HG03175 (cell line): ENCODE measurements at regions not wholly inside any gene's neighbourhood (a gene's known extent, or its start where the extent isn't known, plus 50 kb on each side); places are given as distances from the start of the nearest gene placed in this dataset.
"Not testable (repeated sequence)": the region's sequence is repeated elsewhere in the genome, so short reads cannot be mapped to it uniquely, and the experiment has no call there.

Source experiments
- ATAC-seq: cut with Tn5 transposase; IDR thresholded peaks from one replicate; pipeline ENCODE4 v1.9.1; 2021; ENCODE audit warnings: mild to moderate bottlenecking, moderate library complexity; ENCODE audit not compliant: unreplicated experiment

DNA sequence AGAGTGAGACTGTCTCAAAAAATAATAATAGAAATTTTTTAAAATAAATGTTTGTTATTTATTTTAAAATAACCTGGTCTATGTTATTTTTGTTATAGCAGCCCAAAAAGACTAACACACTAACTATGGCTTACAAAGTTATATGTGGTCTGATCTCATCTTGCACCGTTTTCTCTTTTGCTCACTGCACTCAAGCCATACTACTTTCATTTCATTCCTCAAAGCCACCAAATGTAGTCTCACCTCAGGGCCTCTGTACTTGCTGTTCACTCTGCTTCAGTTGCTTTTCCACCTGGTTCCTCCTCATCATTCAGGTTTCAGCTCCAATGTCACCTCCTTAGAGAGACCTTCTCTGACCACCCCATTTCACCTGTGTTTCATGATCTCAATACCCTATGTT lies 55.2 kb upstream of the MDM1 start:
- no peak for ATAC-seq

DNA sequence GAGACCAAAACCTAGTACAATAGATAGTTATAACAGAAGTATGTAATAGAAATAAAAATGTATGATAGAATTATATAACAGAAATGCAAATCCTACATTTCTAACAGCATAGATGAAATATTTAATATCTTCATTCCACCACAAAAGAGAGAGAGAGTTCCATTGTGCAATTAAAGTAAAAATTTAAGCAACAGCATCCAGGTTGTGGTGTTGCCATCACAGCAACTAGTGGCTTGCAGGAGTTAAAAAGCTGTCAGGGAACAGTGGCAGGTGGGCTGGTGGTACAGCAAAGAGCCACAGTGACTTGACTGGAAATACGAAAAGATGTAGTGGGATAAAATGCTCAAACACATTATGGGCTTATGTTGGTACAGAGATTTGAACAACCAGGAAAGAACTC lies 57.1 kb upstream of the MDM1 start:
- no peak for ATAC-seq

DNA sequence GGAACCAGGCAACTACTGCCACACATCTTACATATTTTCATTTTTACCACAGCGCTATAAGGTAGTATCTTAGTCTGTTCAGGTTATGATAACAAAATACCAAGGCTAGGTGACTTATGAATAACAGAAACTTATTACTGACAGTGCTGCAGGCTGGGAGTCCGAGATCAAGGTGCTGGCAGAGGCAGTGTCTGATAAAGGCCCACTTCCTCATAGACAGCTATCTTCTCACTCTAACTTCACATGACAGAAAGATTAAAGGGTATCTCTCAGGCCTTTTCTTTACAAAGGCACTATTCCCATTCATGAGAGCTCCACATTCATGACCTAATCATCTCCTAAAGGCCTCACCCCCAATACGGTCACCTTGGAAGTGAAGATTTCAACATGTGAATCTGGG lies 59.8 kb upstream of the MDM1 start:
- ATAC-seq: no peak

DNA sequence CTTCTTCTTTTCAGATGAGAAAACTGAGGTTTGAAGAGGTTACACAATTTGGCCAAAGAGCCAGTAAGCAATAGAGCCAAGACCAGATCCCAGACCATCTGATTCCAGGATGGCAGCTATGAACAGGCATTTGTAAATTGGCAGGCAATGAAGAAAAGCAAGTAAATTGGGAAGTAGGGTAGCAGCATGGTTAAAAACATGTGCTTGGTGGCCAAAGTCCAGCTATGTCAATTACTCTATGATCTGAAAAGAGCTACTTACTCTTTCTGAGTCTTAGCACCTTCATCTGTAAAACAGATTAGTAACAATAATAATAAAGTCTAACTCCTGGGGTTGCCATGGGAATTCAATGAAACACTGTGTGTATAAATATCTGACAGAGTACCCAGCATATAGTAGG lies 60.2 kb upstream of the MDM1 start:
- no peak for ATAC-seq

DNA sequence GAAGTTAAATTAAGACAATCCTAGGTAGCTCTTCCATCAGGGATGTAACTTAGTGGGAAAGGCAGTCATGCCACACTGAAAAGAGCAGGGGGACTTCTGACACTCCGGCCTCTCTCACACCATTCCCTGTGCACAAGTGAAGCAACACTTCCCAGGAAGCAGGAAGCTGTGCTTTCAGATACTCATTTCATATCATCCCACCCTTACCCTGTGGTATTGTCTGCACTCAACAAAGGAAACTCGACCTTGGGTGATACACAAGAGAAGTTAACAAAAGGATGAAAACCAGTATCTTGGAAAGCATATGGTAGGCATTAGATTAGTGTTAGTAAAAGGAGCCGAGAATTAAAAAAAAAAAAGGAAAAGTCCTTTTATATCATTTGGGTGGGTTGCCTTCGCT lies 61.3 kb upstream of the MDM1 start:
- no peak for ATAC-seq

DNA sequence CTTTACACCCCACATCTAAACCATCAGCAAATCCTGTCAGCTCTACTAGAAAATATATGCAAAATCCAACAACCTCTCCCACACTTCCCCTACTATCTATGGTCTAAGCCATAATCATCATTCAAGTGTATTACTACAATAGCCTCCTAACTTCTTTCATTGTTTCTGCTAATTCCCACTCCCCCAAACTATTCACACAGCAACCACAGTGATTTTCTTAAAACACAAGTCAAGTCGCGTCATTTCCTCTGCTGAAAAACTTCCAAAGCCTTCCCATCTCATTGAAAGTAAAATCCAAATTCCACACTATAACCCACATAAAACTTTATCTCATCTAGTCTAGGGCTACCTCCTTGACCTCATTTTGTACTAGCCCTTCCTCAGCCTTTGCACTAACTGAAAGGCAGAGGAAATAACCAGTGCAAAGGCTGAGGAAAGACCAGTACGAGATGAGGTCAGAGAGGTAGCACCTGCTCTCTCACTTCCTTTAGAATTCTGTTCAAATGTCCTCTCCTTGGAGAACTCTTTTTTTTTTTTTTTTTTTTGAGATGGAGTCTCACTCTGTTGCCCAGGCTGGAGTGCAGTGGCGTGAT lies 65.5 kb upstream of the MDM1 start:
- no peak for ATAC-seq

DNA sequence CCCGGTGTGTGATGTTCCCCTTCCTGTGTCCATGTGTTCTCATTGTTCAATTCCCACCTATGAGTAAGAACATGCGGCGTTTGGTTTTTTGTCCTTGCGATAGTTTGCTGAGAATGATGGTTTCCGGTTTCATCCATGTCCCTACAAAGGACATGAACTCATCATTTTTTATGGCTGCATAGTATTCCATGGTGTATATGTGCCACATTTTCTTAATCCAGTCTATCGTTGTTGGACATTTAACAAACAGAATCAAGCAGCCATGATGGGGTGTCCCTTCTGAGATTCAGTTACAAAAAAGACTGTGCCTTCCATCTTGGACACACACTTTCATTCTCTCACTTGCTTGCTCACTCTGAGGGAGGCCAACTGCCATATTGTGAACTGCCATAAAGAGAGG lies 66.5 kb upstream of the MDM1 start:
- not testable (repeated sequence) for ATAC-seq

DNA sequence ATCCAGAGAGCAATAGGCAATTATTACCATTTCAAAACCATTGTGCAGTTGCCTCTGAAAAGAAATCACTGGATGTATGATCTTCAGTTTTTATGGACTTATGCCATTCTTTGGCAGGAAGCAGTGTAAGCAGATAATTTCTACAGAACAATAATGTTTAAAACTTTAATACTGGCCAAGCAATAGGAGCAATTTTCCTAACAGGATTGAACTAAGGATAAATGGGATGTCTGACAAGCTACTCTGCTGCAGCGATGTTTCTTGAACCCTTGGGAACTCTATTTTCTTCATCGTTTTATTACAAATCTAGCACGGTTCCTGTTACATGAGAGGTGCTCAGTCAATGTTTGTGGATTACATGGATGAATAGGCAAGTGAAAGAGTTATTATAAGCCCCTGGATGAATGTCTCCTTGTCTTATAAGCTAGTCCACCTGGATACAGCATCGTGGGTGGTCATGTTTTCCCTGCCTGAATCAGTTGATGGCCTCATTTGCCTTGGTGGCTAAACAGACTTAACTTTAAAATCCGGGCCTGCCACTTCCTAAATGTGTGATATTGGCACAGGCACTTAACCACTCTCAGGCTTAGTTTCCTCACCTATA lies 68.2 kb upstream of the MDM1 start:
- ATAC-seq: no peak

DNA sequence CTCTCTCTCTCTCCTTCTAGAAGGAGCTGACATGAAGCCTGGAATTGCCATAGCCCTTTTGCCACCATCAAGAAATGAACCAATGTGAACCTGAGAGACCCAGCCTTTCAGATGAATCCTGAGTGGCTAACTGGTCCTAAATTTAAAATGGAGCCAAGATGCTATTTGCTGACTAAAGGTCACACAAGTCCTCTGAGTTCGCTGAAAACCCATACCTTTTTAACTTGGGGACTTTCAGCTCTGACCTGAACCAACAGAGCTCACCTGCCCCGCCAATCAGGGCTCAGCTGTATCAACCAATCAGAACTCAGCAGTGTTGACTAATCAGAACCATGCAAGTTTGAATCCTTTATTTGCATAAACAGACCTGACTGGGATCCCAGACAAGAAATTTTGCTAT lies 70.3 kb upstream of the MDM1 start:
- ATAC-seq: no peak

DNA sequence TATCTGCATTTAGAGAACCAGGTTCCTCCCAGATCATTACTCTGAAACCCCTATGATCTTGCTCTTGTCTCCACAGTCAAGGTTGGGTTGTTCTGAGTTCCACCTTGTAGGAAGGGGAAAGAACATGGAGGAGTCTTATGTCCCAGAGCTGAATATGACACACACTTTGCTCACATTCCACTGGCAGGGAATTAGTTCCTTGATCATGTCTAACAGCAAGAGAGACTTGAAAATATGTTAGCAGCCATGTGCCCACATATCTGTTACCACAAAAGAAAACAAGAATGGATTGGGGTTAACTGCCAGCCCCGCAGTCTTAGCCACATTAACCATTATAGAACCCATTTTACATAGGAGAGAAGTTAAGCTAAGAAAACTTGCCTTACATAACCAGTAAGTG lies 71.1 kb upstream of the MDM1 start:
- ATAC-seq: no peak

DNA sequence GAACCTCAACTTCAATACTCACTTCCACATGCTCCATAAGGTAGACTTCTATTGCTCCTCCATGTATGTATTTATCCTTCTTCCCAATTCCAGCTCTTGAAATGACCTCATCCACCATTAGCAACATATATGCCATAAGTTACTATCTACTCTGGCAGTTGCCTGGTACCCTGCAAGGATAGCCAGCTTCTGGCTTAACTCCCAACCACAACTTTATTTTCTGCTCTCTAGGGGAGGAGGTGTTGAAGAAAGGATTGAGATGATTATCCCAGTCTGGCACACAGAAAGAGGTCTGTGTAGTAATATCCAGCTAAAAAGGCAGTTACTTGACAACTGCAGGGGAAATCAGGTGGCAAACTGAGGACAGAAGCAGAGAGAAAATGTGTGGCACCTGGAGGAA lies 71.5 kb upstream of the MDM1 start:
- ATAC-seq: no peak

DNA sequence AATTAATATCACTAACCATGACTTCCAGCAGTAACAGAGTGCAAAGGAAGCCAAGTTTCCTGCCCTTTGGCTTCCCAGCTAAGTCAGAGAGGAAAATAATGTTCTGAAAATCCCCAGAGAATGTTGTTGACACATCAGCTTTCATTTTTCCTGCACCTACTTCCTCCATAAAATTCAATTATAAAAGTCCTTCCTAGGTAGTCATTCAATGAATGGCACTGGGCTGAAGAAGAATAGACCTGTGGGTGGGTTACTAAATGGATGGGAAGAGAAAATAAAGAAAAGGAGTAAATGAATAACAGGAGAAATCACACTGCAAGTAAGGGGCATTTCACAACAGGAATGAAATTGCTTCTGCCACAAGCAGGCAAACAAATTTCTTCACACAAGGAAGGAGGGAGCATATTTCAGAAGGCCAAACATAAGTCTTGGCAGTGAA lies 73.2 kb upstream of the MDM1 start:
- ATAC-seq: no peak

DNA sequence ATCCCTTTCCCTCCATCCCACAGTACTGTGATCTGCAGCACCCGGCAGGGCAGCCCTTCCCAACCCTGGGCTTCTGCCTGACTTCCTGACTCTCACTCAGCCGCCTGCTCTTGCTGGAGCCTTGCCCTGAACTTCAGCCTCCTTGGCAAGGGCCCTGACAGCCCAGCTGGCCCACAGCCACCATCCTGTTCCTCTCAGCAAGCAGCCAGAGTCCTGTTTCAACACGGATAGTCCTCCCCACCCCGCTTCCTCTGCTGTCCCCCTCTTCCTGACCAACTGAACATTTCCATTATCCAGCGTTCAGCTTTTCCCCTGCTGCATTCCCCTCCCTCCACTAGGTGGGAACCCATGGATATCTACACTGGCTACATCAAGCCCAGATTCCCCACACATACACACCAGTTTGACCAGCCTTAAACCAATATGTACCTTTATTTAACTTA lies 74.0 kb upstream of the MDM1 start:
- no peak for ATAC-seq

DNA sequence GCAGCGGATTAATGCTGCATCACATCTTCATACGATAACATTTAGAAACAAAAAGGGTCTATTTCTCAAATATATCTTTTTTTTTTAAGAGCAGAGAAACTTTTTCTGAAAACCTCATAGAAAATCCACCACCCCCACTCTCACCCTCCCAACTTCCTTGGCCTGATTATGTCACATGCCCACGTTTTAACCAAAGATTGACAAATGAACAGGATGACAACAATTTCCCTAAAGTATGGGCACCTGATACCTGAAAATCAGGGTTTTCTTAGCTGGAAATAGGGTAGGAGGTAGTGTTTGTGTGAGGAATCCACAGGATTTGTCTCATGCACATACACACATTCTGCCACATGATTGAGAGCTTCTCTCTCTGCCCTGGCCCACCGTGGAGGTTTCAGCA lies 74.7 kb upstream of the MDM1 start:
- ATAC-seq: no peak

DNA sequence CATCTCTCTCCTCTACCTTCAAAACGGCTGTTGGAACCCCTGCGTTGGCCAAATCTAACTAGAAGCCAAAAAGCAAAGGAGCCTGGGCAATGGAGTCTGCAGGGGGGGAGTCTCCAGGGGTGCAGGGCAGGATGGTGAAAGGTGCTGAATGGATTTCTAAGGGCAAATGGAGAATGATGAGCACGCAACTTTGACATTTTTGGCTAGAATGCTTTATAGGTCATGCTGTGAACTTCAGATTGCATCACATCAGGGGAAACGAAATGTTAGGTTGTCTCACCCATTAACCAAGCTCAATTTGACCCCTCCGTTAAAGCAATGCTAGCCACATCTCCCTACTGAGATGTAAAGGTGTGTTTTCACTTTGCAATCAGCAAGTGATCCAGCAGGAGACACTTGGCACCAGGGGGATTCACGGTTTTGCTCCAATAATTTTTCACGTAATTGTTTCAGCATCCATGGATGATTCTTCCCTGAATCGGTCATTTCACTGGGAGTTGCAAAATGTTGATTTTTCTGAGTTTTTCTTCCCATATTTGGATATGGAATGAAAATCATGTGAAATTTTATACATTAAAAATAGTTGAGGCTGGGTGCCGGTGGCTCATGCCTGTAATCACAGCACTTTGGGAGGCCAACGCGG lies 78.0 kb upstream of the MDM1 start:
- no peak for ATAC-seq

DNA sequence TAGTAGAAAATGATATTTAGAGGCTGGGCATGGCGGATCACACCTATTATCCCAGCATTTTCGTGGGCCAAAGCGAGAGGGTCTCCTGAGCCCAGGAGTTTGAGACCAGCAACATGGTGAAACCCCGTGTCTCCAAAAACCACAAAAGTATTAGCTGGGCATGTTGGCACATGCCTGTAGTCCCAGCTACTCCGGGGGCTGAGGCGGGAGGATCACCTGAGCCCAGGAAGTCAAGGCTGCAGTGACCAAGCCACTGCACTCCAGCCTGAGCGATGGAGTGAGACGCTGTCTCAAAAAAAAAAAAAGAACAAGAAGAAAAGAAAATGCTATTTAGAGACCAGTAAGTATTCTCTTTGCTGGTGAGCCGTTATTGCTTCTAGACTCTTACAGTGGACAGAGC lies 79.2 kb upstream of the MDM1 start:
- ATAC-seq: no peak

DNA sequence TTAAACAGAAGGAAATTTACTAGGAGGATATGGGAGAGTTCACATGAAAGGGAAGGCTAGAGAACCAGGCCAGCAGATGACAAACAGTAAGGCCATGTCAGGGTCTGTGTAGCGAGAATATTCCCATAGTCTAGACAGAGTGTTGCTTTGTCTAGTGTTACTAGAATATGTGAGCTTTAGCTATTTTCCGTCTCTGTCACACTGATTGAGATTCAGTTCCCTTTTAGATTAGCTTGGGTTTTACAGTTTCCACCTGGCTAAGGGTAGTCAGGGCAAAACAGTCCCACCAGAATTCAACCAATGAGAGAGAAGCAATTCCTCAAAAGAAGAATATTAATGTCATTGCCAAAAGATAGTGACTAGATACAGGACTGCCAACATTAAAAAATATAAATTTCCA lies 82.8 kb upstream of the MDM1 start:
- no peak for ATAC-seq

DNA sequence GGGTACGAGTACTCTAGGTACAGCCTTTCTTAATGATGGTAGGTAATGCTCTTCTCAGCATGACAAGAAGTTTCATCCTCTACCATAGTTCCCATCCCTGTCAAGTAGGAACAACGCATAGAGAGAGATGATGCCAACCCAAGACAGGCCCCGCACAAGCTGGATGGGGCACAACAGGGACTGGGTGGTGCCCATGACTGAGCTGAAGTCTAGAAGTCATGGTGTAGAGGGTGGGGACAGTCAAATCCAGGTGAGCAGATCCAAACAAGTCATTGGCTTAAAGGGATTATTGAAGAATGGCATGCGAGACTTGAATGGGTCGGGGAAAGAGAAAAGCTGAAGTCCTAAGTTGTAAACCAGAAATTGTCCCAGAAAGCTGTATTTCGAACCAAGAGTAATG lies 84.2 kb upstream of the MDM1 start:
- no peak for ATAC-seq

DNA sequence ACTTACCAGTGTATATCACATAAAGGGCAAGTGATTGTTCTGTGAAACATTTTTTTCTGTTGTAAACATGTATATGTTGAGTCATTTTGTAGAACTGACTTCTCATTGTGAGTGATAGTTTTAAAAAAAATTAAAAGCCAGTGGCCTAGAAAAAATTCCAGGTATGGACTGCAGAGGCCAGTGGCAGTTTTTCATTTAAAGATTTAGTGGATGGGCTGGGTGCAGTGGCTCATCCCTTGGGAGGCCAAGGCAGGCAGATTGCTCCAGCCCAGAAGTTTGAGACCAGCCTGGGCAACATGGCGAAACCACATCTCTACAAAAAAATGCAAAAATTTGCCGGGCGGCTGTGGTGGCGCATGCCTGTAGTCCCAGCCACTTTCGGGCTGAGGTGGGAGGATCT lies 84.7 kb upstream of the MDM1 start:
- ATAC-seq: no peak

DNA sequence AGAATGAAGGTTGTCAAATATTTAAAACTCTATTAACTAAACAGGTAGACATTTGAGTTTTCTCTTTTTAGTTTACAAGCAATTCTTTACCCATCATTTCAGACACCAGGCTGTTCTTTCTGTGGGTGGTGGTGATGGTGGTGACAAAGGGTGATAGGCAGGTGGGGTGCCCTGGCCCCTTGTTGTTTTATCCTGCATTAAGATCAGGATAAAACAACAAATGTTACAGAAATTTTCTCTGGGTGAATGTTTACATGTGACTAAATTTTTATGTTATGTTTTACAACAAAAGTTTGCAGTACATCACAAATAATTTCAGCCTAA lies 85.9 kb upstream of the MDM1 start:
- ATAC-seq: no peak

DNA sequence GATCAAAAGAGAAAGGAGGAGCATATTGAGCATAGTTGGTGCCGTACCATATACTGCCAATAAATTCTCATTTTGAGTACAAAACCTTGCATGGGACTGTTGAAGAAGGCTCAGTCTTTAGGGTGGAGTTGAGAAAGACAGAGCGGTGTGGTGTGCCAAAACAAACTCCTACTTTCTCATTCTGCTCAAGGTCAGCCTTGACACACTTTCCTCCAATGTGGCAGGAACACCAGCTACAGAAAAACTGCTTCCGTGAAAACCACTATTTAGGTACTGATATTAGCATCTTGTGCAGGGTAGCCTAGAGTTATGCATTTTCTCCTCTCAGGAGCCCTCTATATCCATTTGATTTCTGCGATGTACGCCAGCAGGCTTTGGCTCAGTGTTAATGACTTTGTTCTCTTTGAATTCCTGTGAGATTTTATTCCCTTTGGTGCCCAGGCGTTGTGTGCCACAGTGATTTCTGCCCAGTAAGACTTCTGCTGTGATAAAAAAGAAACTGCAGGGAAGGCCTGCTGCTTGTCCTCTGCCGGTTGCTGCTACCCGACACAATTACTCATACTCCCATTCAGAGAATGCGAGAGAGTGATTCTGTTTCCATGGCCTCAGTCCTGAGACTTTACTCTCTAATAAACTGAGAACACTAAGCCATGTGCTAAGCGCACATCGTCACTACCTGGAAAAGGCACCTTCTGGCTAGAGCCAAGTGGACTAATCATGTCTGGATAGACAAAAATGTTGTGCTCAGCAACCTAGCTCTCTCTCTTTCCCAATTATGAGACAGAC lies 88.3 kb upstream of the MDM1 start:
- no peak for ATAC-seq

DNA sequence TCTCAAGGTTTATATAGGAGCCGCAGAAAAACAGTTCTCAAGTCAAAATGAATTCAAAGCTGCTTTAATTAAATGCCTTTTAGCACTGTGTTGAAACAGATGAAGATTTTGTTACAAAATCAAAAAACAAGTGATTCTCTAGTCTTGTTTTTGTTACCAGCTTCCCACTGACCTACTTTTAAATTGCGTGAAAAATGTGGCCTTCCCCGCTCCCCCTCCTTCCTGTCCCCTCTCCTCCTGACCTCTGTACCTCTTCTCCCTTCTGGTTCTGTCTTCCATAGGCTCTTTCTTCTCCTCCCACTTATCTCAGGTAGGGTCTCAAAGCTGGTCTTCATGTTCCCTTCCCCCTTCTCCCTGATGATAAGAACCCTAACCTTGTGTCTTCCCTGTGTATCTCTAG lies 90.0 kb upstream of the MDM1 start:
- ATAC-seq: no peak
